Stimulated activated CD8-positive, alpha-beta memory T cell treated with anti-CD3 and anti-CD28 coated beads, Interleukin-2, amount 100 ng/mL, for 1 hour (primary cell): ENCODE measurements at regions not wholly inside any gene's neighbourhood (a gene's known extent, or its start where the extent isn't known, plus 50 kb on each side); places are given as distances from the start of the nearest gene placed in this dataset.
A peak's percentile ranks its signal among the peaks of the same experiment; 100 is the strongest.
"Not testable (repeated sequence)": the region's sequence is repeated elsewhere in the genome, so short reads cannot be mapped to it uniquely, and the experiment has no call there.

Source experiments
- DNase-seq, 2 donors: peaks; one replicate each; pipeline ENCODE4 v3.0.0-alpha.2; 2020; ENCODE audit warnings: low read depth in 2 of 2

- no peak for DNase-seq
Measured at GRCh38 chr22:46040471-46041465, 63.8 kb upstream of the WNT7B start.

DNA sequence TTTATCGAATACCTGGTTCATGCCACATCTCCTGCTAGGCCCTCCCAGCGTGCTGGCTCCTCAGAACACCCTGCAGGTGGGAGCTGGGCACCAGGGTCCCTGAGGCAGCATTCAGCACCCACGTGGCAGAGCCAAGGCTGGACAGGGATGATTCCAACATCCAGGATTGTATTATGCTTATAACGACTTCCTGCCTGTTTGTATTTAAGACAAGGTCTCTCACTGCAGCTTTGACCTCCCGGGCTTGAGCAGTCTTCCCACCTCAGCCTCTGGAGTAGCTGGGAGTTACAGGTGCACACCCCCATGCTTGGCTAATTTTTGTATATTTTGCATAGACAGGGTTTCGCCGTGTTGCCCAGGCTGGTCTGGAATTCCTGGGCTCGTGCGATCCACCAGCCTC, 64.7 kb upstream of the WNT7B start:
- DNase-seq, result no peak

GRCh38 chr22:46042786-46043185, 65.8 kb upstream of the WNT7B start:
- DNase-seq, result no peak

DNA sequence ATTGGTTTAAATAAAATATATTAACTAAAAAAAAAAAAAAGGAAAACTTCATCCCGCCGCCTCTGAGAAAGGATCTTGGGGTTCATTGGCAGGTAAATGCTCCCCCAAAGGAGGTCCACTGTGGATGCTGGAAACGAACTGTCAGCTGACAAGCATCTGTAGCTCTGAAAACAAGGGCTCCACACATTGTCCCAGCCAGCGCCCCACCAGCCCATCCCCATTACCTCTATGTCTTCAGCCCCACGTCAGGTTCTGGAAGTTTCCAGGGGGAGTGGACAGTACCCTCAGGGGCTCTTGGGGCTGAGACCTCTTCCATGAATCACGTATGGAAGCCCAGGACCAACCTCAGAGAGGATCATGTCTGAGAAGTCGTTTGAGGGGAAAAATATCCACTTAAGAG, 66.4 kb upstream of the WNT7B start:
- DNase-seq, result no peak

DNA sequence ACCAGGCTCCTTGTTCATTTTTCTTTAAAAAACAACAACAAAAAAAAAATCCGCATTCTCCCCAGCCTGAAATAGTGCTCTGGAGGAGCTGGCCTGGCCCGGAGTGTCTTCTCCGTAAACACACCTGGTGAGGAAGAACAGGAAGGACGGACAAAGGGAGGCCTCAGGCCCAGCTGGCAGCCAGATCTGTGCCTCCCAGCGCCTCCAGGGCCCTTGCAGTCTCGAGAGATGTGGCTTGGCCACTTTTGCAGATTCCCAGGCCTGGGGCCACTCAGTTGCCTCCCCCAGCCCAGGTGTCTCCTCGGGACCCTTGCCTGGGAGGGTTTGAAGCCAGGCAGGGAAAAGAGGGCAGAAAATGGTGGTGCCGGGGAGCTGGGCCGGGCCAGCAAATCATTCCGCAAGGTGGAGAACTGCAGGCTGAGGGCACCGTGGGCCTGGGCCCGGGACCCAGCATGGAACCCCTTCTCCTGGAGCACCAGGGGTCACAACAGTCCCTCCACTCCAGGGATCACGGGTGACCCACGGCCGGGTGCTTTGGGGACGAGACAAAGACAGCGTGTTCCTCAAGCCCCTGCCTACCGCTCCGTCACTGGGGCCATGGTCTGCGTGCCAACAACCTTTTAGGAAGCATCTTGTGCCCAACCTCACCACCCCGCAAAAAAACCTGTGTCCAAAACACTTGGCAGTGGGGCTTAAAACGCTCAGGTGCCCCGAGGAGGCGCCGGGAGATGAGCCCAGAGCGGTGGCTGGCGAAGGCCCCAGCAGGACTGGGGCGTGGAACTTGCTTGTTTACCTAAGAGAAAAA, 67.1 kb upstream of the WNT7B start:
- DNase-seq, result no peak

DNA sequence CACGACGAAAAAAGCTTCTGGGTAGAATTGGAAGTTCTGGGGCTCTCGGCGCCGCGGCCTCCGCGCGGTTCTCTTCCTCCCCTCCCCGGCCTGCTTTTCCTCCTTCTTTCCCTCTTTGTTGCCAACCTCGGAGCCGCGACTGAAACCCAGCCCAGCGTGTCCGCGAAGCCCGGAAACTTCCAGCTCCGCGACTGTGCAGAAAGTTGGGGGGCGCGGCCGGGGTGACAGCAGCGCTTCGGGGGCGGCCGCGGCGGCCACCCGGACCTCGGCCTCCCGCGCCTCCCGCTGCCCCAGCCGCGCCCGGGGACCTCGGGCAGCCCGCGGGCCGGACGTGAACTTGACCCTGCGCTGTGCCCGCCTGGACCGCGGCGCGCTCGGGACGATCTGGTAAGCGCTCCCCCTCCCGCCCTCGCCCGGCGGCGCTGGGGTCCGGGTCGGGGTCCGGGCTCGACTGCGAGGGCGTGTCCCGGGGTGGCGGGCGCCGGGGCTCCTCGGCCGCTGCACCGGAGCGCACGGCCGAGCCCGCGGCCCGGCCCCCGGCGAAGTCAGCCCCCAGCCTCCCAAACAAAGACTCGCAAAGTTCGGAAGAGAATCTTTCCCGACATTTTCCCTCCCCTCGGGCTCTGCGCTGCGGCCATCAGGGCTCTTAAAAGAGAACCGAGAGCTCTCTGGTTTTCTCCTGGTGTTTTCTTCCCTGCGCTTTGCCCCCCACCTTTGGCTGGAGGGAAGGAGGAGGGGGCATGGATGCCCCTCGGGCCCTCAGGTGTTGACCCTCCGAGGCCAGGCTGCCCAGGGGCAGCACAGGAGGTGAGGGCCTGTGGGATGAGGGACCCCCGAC, 67.9 kb upstream of the WNT7B start:
- DNase-seq, result no peak

DNA sequence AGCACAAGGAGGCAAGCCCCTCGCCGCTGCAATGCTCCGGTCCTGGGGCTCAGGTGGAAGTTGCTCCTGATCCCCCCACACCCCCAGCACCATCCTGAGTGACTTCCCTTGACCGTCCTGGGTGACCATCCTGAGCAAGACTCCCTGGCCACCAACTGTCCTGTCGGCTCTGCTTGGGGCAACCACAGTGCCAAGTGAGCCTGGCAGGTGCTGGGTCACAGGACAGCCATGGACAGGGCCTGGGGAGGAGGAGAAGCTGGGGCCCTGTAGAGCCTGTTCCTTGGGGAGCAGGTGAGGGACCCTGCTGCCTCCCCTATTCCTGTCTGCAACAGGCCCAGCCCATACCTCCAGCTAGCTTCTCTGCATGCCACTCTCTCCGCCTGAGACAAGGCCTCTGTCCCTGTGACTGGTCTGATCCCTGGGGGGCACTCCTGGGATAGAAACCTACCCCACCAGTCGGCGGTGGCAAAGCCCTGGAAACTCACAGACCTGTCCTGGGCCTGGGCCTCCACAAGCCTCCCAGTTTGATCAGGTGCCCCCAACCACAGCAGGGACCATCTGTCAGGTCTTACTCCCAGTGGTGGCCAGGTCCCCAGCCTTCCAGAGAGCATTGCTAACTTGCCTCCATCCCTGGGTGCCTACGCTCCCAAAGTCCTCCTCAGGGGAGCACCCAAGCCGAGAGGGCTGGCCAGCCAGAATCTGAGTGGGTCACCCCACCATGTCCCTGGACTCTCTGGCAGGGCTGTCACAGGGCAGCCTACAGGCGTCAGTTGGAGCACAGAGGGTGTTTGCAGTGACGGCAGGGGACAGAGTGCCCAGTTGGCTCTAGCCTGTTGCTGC, 68.7 kb upstream of the WNT7B start:
- no peak for DNase-seq

GRCh38 chr22:46046299-46046685, 69.3 kb upstream of the WNT7B start:
- DNase-seq, result no peak

GRCh38 chr22:46047226-46047625, 70.3 kb upstream of the WNT7B start:
- DNase-seq, result no peak

GRCh38 chr22:46047841-46048595, 71.1 kb upstream of the WNT7B start:
- DNase-seq, result no peak

GRCh38 chr22:46048661-46049060, 71.7 kb upstream of the WNT7B start:
- not testable (repeated sequence) for DNase-seq

DNA sequence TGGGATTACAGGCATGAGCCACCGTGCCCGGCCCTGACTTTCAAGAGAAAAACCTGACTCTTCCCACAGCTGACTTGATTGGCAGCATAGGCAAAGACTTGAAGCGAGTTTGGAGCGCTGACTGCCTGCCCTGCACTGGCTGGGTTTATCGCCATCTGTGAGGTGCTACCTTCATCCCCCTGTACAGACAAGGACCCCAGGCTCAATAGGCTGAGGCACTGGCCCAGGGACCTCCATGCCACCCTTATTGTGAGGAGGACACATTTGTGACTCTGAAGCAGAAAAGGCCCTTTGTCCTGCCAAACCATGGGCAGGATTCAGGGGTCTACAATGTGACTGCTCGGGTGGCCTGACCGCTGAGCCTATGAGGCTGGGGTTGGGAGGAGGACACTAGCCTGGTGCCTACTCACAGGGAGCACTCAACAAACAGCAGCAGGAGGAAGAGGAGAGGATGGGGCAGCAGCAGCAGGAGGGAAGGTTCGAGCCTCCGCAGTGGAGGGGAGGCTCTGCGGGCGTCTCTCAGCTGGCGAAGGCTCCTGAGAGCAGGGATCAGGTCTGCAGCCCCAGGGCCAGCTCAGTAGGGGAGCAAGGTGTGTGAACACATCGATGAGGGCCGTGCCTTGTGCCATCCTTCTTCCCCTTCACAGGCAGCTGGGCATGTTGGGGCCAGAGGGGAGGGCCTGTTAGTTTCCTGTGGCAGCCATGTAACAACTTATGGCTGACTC, 72.9 kb upstream of the WNT7B start:
- no peak for DNase-seq

- no peak for DNase-seq
Measured at GRCh38 chr22:46050451-46050845, 73.5 kb upstream of the WNT7B start.

GRCh38 chr22:46050916-46051614, 74.1 kb upstream of the WNT7B start:
- no peak for DNase-seq

GRCh38 chr22:46051646-46052045, 74.7 kb upstream of the WNT7B start:
- DNase-seq, result no peak

- no peak for DNase-seq
Measured at GRCh38 chr22:46052331-46052771, 75.4 kb upstream of the WNT7B start.

DNA sequence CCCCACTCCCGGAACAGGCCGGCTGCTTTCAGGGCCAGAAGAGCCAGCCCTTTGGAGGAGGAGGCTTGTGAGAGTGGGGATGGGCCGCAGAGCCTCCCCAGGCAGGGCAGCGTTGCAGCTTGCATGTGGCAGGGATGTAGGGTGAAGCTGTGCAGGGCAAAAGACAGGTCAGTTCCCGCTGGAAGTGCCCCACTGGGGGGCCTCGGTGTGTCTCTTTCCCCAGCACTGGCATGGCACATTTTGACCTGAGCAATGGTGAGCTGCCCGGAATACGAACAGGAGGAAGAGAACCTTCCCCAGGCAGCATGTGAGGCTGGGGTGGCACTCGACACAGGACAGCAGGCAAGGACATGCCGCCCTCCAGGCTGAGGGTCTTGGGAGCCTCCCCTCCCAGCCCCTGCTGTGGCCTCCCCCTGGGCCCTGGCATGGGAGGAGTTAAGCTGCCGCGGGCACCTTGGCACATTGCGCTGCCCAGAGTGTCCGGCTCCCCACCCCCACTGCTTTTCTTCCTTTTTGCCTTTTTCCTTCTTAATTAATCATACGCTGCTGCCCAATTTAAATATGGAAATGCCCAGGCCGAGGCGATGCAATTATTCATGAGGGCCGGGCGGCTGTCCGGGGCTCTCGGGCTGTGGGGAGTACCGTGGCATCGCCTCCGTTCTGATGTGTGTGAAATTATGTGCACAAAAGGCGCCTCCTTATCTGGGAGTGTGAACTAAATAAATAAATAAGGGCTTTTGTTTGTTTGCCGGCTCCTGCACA, 76.0 kb upstream of the WNT7B start:
- no peak for DNase-seq

- peak in 1 of 2 donors; percentile 43 for DNase-seq
Measured at GRCh38 chr22:46053563-46054090, 76.7 kb upstream of the WNT7B start.
